GM18870 (cell line): ENCODE measurements at regions not wholly inside any gene's neighbourhood (a gene's known extent, or its start where the extent isn't known, plus 50 kb on each side); places are given as distances from the start of the nearest gene placed in this dataset.
"Not testable (repeated sequence)": the region's sequence is repeated elsewhere in the genome, so short reads cannot be mapped to it uniquely, and the experiment has no call there.

Experiments
- ATAC-seq: cut with Tn5 transposase; IDR thresholded peaks from one replicate; pipeline ENCODE4 v1.9.1; 2021; ENCODE audit warnings: moderate library complexity; ENCODE audit not compliant: unreplicated experiment

- ATAC-seq = not testable (repeated sequence)
Measured at GRCh38 chr7:153766926-153767325, 285.3 kb upstream of the DPP6 start.

GRCh38 chr7:153772966-153773365 lies 279.2 kb upstream of the DPP6 start:
- ATAC-seq = no peak

- peak; percentile 84 for ATAC-seq
Measured at GRCh38 chr7:153776940-153777339, 275.3 kb upstream of the DPP6 start.

- not testable (repeated sequence) for ATAC-seq
Measured at GRCh38 chr7:153797363-153797762, 254.8 kb upstream of the DPP6 start.

- ATAC-seq = no peak
Measured at GRCh38 chr7:153808117-153808516, 244.1 kb upstream of the DPP6 start.

GRCh38 chr7:153829525-153829924 lies 222.7 kb upstream of the DPP6 start:
- no peak for ATAC-seq

- ATAC-seq = no peak
Measured at GRCh38 chr7:153832160-153832559, 220.0 kb upstream of the DPP6 start.

GRCh38 chr7:153835103-153835502 lies 217.1 kb upstream of the DPP6 start:
- ATAC-seq = no peak

- ATAC-seq = no peak
Measured at GRCh38 chr7:153835712-153836265, 216.4 kb upstream of the DPP6 start.

GRCh38 chr7:153838591-153838990 lies 213.6 kb upstream of the DPP6 start:
- ATAC-seq = no peak

GRCh38 chr7:153840861-153841260 lies 211.3 kb upstream of the DPP6 start:
- no peak for ATAC-seq

GRCh38 chr7:153847828-153848227 lies 204.4 kb upstream of the DPP6 start:
- no peak for ATAC-seq

- ATAC-seq = no peak
Measured at GRCh38 chr7:153852261-153852660, 199.9 kb upstream of the DPP6 start.

GRCh38 chr7:153858355-153858754 lies 193.8 kb upstream of the DPP6 start:
- ATAC-seq = no peak

GRCh38 chr7:153859239-153859638 lies 193.0 kb upstream of the DPP6 start:
- ATAC-seq = no peak

- ATAC-seq = no peak
Measured at GRCh38 chr7:153886506-153887441, 165.4 kb upstream of the DPP6 start.

GRCh38 chr7:153887749-153888569 lies 164.2 kb upstream of the DPP6 start:
- ATAC-seq = no peak

- ATAC-seq = no peak
Measured at GRCh38 chr7:153891990-153892389, 160.2 kb upstream of the DPP6 start.

- ATAC-seq = no peak
Measured at GRCh38 chr7:153902862-153903261, 149.3 kb upstream of the DPP6 start.

- no peak for ATAC-seq
Measured at GRCh38 chr7:153912211-153912610, 140.0 kb upstream of the DPP6 start.

GRCh38 chr7:153920126-153920525 lies 132.1 kb upstream of the DPP6 start:
- ATAC-seq = no peak

GRCh38 chr7:153920897-153921296 lies 131.3 kb upstream of the DPP6 start:
- no peak for ATAC-seq
